HAP-1 (cell line): ENCODE measurements at regions not wholly inside any gene's neighbourhood (a gene's known extent, or its start where the extent isn't known, plus 50 kb on each side); places are given as distances from the start of the nearest gene placed in this dataset.
"Not testable (repeated sequence)": the region's sequence is repeated elsewhere in the genome, so short reads cannot be mapped to it uniquely, and the experiment has no call there.

Source experiments
- DNase-seq, 2 experiments: peaks; one replicate each; pipeline ENCODE4 v3.0.0-alpha.2; 2016 to 2020; ENCODE audit warnings: low spot score in 2 of 2
- H3K27me3 ChIP-seq: fragments of 250-450 bp; sonication (Bioruptor Pico); 2 replicates; pipeline ENCODE4 v1.5.1; 2020; ENCODE audit warnings: low read depth, mild to moderate bottlenecking, moderate library complexity
- H3K36me3 ChIP-seq: fragments of 250-450 bp; sonication (Bioruptor Pico); replicated peaks from 2 replicates; pipeline ENCODE4 v1.5.1; 2020; ENCODE audit warnings: mild to moderate bottlenecking
- H3K4me1 ChIP-seq: fragments of 250-450 bp; sonication (Bioruptor Pico); 2 replicates; pipeline ENCODE4 v1.5.1; 2020; ENCODE audit warnings: mild to moderate bottlenecking
- H3K4me3 ChIP-seq: fragments of 250-450 bp; sonication (Bioruptor Pico); 2 replicates; pipeline ENCODE4 v1.5.1; 2020; ENCODE audit warnings: mild to moderate bottlenecking, moderate library complexity
- H3K9me3 ChIP-seq: fragments of 250-450 bp; sonication (Bioruptor Pico); 2 replicates; pipeline ENCODE4 v1.5.1; 2020; ENCODE audit warnings: mild to moderate bottlenecking, moderate library complexity
- in situ Hi-C: fragments of 300-500 bp; cut with MboI; formaldehyde crosslinking; loops from 3 replicates; pipeline ENCODE4 v1.14.3; 2020; ENCODE audit warnings: low sequenced_read_pairs, inconsistent platforms, mixed read lengths

DNA sequence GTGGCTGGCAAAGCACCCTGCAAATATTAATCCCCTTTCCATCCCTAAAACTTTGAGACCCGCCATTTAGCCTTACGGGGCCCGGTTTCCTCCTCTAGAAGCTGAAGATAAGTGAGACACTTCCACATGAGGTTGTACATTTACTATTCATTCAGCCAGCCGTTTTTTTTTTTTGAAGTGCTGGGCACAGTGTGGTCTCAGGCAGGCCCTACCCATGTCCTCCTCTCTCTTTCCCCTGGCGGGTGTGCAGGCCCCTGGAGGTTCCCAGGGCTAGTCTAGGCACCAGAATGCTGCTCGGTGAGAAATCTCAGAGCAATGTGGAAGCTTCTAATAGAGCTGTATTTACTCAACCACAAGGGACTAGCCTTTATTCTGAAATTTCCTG is 107.4 kb upstream of the LARP1 start:
- in situ Hi-C loops = no loop called here
- Histone ChIP-seq H3K4me3 (no peak overlapping the region), H3K9me3 (peaks cover 6% of the 10 kb centered on the region; the same call in 1 of the 2 replicates), H3K4me1 (no peaks in the 10 kb centered on the region), H3K36me3 (no peaks in the 10 kb centered on the region), H3K27me3 (no peaks in the 10 kb centered on the region)
- no peak for DNase-seq

DNA sequence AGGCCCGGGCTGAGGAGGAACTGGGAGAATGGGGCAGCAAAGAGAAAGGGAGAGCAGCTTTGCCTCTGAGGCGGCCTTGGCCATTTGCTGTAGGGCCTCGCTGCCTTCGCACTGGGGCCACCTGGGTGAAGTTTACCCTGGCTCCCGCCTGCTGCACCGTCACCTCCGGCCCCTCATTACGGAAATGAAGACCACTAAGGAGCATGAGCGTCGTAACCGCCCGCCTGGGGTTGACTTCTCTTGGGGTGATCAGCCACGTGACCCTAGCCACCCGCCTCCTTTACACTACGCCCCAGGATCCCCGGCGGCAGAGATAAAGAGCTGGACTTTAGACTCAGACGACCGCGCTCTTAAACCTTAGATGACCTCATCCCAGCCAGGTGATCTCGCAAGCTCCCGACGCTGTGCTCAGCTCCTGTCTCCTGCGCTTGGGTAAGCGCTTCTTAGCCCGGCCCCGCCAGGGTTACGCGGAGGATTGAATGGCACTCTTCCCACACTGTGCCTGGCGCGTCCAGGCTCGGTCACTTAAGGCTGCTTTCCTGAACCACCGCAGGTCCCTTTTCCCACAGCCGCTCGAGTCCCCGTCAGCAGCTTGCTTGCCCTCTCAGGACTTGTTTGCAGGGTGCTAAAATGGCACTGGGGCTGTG is 107.9 kb upstream of the LARP1 start:
- Histone ChIP-seq H3K4me3 (no peak overlapping the region), H3K9me3 (peaks cover 6% of the 10 kb centered on the region; the same call in 1 of the 2 replicates), H3K36me3 (no peaks in the 10 kb centered on the region), H3K27me3 (no peaks in the 10 kb centered on the region), H3K4me1 (no peaks in the 10 kb centered on the region)
- DNase-seq = no peak
- in situ Hi-C loops = no loop called here

DNA sequence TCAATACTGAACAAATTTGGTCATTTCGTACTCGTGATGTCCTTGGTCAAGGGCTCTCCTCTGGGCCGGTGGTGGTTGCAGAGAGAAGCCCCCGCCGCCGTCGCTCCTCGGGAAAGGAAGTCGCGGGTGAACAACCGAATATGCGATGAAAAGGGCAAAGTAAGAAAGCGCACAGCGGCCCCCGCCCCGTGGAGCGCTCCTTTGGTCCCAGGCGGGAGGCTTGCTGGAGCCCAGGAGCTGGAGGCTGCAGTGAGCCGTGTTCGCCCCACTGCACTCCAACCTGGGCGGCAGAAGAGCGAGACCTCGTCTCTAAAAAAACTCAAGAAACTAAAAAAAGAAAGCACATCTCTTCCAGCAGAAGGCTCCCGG is 108.4 kb upstream of the LARP1 start:
- in situ Hi-C loops = no loop called here
- Histone ChIP-seq H3K36me3 (no peaks in the 10 kb centered on the region), H3K27me3 (no peaks in the 10 kb centered on the region), H3K4me1 (no peaks in the 10 kb centered on the region), H3K4me3 (no peak overlapping the region), H3K9me3 (peaks cover 6% of the 10 kb centered on the region; the same call in 1 of the 2 replicates)
- no peak for DNase-seq

DNA sequence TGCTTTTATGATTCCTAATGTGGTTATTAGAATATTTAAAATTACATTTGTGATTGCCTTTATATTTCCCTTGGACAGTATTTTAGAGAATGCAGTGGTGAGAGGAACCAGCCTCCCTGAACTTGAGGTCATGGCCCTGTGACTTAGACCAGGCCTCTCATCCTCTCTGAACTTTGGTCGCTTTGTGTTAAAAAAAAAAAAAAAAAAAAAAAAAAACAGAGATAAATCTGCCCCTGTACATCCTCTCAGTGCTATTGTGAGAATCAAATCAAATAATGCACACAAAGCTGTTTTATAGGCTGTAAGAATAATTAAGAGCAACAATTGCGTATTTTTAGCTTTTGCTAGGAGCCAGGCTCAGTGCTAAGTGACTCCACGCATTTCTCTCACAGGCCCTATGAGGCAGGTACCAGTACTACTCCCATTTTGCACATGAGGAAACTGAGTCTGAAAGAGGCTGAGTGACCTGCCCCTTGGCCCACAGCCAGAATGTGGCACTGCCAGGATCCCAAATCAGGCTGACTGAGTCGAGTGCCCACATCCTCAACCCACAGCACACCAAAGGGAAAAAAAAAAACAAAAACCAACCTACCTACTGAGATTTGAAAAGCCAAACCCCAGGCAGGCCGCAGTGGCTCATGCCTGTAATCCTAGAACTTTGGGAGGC is 110.3 kb upstream of the LARP1 start:
- Histone ChIP-seq H3K36me3 (no peaks in the 10 kb centered on the region), H3K4me3 (no peak overlapping the region), H3K9me3 (peaks cover 6% of the 10 kb centered on the region; the same call in 1 of the 2 replicates), H3K27me3 (no peaks in the 10 kb centered on the region), H3K4me1 (no peaks in the 10 kb centered on the region)
- DNase-seq = no peak
- in situ Hi-C loops = no loop called here

DNA sequence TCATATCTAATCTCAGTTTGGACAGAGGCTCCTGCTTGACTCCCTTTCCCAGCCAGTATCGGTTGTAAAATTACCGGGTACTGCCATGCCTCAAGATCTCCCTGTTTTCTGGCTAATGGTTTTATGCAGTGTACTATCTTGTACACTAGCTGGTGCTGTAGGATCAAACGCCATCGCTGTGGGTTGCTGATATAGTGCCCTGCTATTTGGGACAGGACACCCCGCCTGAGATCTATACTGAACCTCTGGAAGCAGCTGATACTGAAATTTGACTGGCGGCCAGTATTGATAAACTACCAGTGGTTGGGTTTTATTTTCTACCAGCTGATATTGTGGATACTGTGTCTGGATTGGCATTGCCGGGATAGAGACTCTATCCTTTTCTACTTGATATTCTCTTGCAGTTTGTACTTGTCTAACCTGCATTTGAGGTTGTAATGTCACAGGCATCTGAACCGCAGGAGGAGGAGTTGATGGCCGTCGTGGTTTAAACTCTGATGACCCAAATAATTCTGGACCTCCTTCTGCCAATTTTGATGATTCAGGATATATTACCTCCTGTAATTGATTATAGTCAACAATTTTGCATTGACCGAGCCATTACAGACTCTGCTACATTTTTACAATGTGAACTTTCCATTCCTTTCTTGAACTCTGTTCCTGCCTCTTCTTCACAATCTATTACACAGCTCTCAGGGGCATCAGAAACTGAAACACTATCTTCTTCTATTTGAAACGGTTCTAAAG is 112.5 kb upstream of the LARP1 start:
- no peaks in the 10 kb centered on the region for H3K36me3 ChIP-seq
- H3K4me1 ChIP-seq = no peaks in the 10 kb centered on the region
- peaks cover 6% of the 10 kb centered on the region; the same call in 1 of the 2 replicates for H3K9me3 ChIP-seq
- no peak overlapping the region for H3K4me3 ChIP-seq
- no peaks in the 10 kb centered on the region for H3K27me3 ChIP-seq
- DNase-seq = peak in 1 of 2 experiments; percentile 21
- in situ Hi-C loops = no loop called here

DNA sequence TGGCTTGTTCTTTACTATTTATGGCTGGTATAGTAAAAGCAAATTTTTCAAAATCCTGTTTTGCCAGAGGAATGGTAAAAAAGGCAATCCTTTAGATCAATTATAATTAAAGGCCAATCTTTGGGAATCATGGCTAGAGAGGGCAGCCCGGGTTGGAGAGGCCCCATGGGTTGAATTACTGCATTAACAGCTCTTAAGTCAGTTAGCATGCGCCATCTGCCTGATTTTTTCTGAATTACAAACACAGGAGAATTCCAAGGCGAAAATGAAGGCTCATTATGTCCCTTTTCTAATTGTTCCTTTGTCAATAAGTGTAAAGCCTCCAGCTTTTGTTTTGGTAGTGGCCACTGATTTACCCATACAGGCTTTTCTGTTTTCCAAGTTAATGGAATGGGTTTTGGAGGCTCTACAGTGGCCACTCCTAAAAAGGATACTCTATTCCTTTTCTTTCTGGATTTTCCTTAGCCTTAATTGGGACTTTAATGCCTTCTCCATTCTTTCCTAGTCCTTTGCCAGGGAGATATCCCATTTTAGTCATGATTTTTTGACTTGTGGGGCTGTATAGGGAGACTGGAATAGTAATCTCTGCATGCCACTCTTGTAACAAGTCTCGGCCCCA is 114.9 kb upstream of the LARP1 start:
- H3K27me3 ChIP-seq, H3K4me1 ChIP-seq, H3K4me3 ChIP-seq, H3K9me3 ChIP-seq, H3K36me3 ChIP-seq, in situ Hi-C loops: not testable (repeated sequence)
- peak in 1 of 2 experiments; percentile 61 for DNase-seq

DNA sequence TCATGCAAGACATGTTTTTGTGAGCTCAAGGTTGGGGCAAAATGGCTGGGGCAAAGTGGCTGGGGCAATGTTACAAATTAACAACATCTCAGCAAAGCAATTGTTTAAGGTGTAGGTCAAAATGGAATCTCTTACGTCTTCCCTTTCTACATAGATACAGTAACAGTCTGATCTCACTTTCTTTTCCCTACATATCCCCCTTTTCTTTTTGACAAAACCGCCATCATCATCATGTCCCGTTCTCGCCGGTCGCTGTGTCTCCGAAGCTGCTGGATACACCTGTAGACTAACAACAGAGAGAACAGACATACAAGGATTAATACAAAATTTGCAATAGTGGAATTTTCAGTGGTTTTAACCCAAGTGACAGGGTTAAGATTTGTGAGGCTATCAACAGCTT is 118.4 kb upstream of the LARP1 start:
- H3K36me3 ChIP-seq, H3K4me1 ChIP-seq, in situ Hi-C loops, H3K9me3 ChIP-seq, DNase-seq, H3K4me3 ChIP-seq, H3K27me3 ChIP-seq: not testable (repeated sequence)

DNA sequence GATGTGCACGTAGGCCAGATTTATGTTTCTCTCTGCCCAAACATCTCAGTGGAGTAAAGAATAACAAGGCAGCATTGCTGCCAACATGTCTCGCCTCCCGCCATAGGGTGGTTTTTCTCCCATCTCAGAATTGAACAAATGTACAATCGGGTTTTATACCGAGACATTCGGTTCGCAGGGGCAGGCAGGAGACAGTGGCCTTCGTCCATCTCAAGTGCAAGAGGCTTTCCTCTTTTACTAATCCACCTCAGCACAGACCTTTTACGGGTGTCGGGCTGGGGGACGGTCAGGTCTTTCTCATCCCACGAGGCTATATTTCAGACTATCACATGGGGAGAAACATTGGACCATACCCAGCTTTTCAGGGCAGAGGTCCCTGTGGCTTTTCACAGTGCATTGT is 118.9 kb upstream of the LARP1 start:
- DNase-seq, H3K27me3 ChIP-seq, H3K36me3 ChIP-seq, H3K4me3 ChIP-seq, H3K4me1 ChIP-seq, H3K9me3 ChIP-seq, in situ Hi-C loops: not testable (repeated sequence)

DNA sequence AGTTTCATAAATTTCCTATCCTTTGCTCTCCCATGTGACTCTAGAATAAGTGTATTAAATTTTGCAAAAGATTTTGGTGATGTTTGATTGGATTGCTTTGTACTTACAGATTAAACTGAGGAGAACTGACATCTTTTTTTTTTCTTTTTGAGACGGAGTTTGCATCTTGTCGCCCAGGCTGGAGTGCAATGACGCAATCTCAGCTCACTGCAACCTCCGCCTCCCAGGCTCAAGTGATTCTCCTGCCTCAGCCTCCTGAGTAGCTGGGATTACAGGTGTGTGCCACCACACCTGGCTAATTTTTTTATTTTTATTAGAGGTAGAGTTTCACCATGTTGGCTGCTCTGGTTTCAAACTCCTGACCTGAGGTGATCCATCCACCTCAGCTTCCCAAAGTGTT is 121.4 kb upstream of the LARP1 start:
- DNase-seq, H3K9me3 ChIP-seq, H3K4me3 ChIP-seq, H3K36me3 ChIP-seq, H3K27me3 ChIP-seq, in situ Hi-C loops, H3K4me1 ChIP-seq: not testable (repeated sequence)

DNA sequence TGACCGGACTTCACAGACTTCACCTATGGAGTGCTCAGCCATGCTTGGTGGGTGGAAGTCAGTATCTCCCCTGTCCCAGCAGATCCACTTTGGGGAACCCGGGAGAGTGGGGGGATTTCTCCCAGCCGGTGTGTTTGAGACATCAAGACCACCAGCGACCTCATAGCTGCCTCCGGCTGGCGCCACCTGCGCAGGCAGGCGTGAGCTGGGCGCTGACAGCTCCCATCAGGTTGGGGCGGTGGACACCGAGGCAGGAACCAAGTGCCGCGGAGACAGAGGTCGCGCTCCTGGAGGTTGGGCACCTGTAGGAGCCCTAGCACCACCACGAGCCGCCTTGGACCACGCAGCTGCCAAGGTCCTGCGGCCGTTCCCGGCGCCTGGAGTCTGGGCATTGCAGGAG is 124.0 kb upstream of the LARP1 start:
- in situ Hi-C loops = no loop called here
- no peak for DNase-seq

DNA sequence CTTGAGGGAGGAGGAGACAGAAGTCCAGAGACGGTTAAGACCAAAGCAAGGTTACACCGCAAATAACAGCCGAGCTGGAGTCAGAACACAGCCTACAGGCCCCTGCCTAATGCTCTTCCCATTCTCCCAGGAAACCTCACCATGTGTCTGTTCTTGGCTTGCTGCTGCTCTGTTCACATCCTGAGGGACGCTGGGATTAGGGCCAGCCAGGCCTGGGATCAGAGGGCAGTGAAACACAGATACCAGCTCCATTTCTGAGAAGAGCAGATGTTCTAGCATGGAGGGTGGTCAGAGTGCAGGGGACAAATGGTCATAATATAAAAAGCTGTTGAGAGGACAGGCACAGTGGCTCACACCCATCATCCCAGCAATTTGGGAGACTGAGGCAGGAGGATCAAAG is 124.8 kb upstream of the LARP1 start:
- Histone ChIP-seq H3K4me1 (peaks cover 19% of the 10 kb centered on the region), H3K36me3 (no peaks in the 10 kb centered on the region), H3K4me3 (no peak overlapping the region), H3K9me3 (0 out of 2 replicates have a peak, but pooled peaks cover 2% of the 10 kb centered on the region), H3K27me3 (no peaks in the 10 kb centered on the region)
- in situ Hi-C loops = no loop called here
- no peak for DNase-seq

More for the DNA sequence above, 124.0 kb upstream of the LARP1 start:
- H3K36me3 ChIP-seq = no peaks in the 10 kb centered on the region
- H3K4me1 ChIP-seq = peaks cover 19% of the 10 kb centered on the region
- 0 out of 2 replicates have a peak, but pooled peaks cover 2% of the 10 kb centered on the region for H3K9me3 ChIP-seq
- no peak overlapping the region for H3K4me3 ChIP-seq
- no peaks in the 10 kb centered on the region for H3K27me3 ChIP-seq

DNA sequence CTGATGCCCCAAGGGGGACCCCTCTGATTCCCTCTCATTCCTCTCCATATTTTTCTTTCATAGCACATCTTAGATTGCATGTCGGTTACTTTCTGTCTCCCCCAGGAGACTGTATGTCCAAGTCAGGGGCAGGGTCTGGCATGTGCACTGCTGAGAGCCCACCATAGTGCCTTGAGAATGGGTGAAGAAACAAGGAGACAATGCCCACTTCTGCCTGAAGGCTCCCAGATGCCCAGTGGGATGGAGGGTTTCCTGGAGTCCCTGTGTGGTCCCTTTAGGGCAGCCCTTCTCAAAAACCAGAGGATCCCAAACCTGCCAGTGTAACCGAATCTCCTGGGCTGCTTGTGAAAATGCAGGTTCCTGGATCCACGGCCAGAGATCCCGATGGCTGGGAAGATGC is 126.5 kb upstream of the LARP1 start:
- in situ Hi-C loops = no loop called here
- H3K9me3 ChIP-seq = 0 out of 2 replicates have a peak, but pooled peaks cover 2% of the 10 kb centered on the region
- DNase-seq = no peak
- H3K4me1 ChIP-seq = peaks cover 19% of the 10 kb centered on the region
- H3K27me3 ChIP-seq = no peaks in the 10 kb centered on the region
- no peak overlapping the region for H3K4me3 ChIP-seq
- no peaks in the 10 kb centered on the region for H3K36me3 ChIP-seq

DNA sequence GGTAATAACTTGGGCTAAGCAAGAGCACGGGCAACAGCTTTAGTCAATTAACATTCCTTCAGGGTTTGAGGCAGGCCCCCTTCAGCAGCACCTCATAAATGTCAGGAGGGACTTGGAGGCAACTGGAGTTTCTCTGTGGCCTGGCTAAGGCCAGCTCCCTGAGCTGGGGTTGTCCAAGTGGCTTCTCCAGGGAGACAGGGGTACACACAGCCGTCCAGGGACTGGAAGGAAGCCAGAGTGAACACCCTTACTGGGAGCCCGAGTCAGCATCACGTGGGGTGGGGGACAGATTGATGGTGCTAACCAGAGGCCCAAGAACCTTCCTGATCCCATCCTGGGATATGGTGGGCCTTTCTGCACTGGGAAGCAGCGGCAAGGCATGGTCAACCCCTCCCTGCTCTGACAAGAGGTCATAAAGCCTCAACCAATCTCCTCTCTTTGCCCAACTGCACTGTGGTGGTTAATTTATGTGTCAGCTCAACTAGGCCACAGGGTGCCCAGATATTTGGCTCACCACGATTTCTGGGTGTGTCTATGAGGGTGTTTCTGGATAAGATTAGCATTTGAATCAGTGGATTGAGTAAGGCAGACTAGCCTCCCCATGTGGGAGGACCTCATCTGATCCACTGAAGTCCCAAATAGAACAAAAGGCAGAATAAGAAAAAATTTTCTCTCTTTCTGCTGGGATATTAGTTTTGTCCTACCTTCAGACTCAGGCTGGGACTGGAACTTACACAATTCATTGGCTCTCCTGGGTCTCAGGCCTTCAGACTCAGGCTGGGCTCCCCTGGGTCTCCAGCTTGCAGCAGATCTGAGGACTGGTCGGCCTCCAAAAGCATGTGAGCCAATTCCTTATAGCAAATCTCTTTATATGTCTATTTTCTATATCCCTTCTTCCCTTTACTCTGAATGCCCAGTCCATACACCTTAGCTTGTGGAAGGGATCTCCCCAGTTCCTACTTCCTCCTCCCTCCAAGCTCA is 127.2 kb upstream of the LARP1 start:
- Histone ChIP-seq H3K4me3 (no peak overlapping the region), H3K27me3 (no peaks in the 10 kb centered on the region), H3K9me3 (0 out of 2 replicates have a peak, but pooled peaks cover 2% of the 10 kb centered on the region), H3K36me3 (no peaks in the 10 kb centered on the region), H3K4me1 (peaks cover 19% of the 10 kb centered on the region)
- in situ Hi-C loops = no loop called here
- DNase-seq = peak; percentile 82 to 87
